AG09319 (cell line): ENCODE measurements at regions not wholly inside any gene's neighbourhood (a gene's known extent, or its start where the extent isn't known, plus 50 kb on each side); places are given as distances from the start of the nearest gene placed in this dataset.

ENCODE experiments used
- DNase-seq: peaks from one replicate; pipeline ENCODE4 v3.0.0-alpha.2; 2010; ENCODE audit warnings: low read depth; ENCODE audit errors: extremely low read depth
- TF ChIP-seq, protein P1 (sequence below): IDR thresholded peaks from 2 replicates; pipeline ENCODE4 v1.5.1; 2011; ENCODE audit warnings: low read depth, mild to moderate bottlenecking, inconsistent platforms, low read length, moderate library complexity

DNA sequence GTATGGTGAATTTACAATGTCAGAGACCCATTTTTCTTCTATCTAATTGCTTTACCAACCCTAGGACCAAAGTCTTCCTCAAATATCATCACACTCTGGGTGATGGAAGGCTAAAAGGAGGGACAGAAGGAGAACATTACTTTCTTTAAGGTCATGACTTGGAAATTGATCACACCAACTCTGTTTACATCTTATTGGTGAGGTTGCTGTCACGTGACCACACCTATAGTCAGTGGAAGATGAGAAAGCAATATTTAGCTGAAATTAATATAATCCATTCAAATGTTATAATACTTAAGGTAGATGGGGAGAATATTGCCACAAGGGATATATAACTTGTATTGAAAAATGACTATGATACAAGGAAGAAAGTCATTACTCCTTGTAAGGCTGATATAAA lies 183.6 kb upstream of the SMIM30 start:
- TF ChIP-seq, protein P1, sequence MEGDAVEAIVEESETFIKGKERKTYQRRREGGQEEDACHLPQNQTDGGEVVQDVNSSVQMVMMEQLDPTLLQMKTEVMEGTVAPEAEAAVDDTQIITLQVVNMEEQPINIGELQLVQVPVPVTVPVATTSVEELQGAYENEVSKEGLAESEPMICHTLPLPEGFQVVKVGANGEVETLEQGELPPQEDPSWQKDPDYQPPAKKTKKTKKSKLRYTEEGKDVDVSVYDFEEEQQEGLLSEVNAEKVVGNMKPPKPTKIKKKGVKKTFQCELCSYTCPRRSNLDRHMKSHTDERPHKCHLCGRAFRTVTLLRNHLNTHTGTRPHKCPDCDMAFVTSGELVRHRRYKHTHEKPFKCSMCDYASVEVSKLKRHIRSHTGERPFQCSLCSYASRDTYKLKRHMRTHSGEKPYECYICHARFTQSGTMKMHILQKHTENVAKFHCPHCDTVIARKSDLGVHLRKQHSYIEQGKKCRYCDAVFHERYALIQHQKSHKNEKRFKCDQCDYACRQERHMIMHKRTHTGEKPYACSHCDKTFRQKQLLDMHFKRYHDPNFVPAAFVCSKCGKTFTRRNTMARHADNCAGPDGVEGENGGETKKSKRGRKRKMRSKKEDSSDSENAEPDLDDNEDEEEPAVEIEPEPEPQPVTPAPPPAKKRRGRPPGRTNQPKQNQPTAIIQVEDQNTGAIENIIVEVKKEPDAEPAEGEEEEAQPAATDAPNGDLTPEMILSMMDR, result no peak
- DNase-seq, result no peak

DNA sequence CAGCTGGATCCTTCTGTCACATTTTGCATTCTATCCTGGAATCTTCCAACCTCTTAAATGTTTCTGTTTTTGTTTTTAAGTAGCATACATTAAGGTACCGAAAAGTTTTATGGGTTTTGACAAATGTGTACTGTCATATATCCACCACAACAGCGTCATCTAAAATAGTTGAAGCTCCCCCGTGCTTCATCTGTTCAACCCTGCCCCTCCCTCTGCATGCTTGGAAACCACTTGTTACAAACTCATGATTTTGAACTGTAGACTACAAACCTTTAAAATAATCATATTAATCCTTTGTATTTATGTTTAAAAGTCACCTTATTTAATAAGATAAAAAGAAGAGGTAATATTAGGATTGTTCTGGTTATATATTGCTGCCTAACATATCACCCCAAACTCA lies 182.8 kb upstream of the SMIM30 start:
- TF ChIP-seq, protein P1, result no peak
- no peak for DNase-seq

DNA sequence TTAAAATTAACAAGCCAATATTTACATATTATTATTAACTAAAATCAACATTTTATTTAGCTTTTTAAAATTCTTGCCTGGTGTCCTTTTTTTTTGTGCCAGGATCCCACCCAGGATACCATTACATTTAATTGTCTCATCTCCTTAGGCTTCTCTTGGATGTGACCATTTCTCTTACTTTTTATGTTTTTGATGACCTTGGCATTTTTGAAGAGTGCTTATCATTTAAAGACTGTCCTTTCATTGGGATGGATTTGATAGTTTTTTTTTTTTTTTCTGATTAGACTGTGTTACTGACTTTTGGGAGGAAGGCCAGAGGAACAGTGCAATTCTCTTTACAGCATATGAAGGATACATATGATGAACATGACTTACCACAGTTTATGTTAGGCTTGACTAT lies 181.4 kb upstream of the SMIM30 start:
- no peak for DNase-seq

DNA sequence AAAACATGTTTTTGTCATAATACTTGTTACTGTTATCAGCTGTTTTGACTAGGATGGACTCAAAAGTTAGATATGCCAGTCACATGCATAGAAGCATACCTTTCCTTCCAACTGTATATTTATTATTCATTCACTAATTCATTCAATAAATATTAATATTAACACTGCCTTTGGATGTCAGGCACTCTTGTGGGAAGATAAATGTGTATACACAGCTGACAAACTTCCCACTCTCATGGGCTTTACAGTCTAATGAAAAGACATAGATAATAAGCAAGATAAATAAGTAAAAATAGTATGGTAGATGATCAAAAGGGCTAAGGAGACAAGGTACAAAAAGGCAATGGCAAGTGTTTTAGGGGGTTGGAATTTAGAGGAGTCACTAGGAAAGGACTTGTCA lies 180.1 kb upstream of the SMIM30 start:
- DNase-seq, result no peak
- TF ChIP-seq, protein P1, result no peak

More for the DNA sequence above, 181.4 kb upstream of the SMIM30 start:
- TF ChIP-seq, protein P1, result no peak

DNA sequence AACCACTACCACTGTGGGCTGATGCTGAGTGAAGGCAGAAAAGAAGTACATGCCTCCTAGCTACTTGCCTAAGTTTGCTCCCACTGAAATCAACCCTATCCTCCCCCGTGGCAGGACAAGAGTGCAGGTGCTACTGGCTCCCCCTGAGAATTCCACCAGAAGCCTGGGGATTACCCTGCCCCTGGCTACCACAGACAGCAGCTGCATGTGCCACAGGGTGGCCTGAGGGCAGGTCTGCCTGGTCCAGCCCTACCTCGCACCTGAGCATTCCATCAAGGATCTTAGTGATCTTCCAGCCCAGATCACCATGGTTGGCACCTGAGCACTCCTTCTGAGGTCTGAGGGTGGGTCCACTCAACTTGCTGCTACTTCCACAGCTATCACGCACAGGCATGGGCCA lies 176.4 kb upstream of the SMIM30 start:
- DNase-seq, result no peak

DNA sequence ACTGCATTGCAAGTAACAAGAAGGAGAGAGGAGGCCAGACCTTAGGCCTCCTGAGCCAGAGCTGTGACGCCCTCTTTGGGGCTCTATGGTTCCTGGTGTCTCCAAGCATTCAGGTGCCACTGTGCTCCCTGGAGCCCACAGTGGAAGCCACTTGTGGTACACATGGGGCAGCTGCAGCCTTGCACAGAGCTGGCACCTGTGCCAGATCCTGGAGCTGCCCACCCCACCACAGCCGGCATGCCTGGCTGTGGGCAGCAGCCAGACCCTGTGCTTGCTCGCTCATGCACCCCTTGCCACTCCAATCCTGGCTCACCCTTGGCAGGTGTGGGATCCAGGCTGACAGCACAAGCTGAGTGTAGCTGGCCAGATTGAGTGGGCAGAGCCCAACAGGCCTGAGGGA lies 173.8 kb upstream of the SMIM30 start:
- DNase-seq, result no peak
- TF ChIP-seq, protein P1, result no peak

More for the DNA sequence above, 176.4 kb upstream of the SMIM30 start:
- TF ChIP-seq, protein P1, result no peak

DNA sequence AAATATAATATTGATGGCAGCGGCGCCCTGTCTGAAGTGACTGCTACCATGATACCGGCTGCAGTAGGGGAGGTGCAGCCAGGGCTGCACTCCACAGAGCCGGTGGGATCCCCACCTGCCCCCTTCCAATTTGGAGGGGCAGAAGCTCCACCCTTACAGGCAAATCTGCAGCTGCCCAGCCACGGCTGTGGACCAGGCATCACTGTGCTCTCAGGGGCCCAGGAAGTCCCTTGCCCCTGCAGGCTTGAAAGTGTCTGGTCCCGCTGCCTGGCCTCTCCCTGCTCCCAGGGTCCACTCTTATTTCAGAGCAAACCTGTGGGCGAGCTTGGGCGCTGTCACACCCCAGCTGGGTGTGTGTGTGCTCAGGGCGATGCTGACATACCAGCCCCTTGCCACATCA lies 172.7 kb upstream of the SMIM30 start:
- TF ChIP-seq, protein P1, result no peak
- no peak for DNase-seq
